Activated naive CD4-positive, alpha-beta T cell treated with anti-CD3 and anti-CD28 coated beads, Interleukin-2, amount 50 U/mL, for 16 hours (primary cell): ENCODE measurements at regions not wholly inside any gene's neighbourhood (a gene's known extent, or its start where the extent isn't known, plus 50 kb on each side); places are given as distances from the start of the nearest gene placed in this dataset.
A peak's percentile ranks its signal among the peaks of the same experiment; 100 is the strongest.
"Not testable (repeated sequence)": the region's sequence is repeated elsewhere in the genome, so short reads cannot be mapped to it uniquely, and the experiment has no call there.

ENCODE experiments used
- DNase-seq: peaks from one replicate; pipeline ENCODE4 v3.0.0-alpha.2; 2020

- no peak for DNase-seq
Measured at GRCh38 chr12:92417373-92417772, 271.7 kb upstream of the BTG1 start.

GRCh38 chr12:92416385-92416812 lies 270.8 kb upstream of the BTG1 start:
- no peak for DNase-seq

DNA sequence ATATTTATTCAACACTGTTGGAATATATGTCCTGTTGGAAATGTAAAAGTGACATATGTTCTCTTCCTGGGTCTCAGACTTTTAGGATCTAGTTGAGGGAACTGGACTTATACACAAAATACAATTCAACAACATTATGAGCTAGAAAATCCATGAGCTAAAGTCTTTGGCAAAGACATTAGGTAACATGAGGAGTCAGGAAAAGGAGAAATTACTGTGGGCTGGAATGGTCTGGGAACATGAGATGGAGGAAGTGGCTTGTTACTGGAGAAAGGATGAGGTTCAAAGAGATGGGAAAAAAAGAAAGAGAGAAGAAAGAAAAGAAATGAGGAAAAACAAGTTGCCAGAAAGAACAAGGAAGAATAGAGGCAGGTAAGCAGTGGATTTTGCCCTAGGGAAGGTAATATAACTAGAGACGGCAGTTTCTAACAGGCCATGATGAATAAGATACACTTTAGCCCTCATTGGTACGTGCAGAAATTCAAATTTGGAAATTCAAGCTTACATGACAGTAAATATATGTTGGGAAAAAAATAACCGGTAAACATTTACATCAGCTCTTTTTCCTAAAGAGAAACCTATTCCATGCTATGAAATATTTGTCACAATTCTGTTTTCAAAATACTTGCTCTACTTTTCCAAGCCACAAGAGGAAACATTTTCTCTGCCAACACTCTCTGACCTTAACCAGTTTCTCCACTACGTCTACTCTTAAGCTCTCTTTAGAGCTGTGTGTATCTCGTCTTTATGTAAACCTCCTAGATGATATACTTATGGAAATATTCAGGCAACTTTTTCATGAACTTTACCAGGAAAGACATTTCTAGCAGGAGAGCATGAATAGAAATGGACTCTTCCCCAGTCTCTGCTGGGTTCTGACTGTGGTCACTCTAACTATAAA lies 268.8 kb upstream of the BTG1 start:
- no peak for DNase-seq

GRCh38 chr12:92413286-92413685 lies 267.6 kb upstream of the BTG1 start:
- DNase-seq: no peak

- DNase-seq: no peak
Measured at GRCh38 chr12:92412856-92413255, 267.2 kb upstream of the BTG1 start.

DNA sequence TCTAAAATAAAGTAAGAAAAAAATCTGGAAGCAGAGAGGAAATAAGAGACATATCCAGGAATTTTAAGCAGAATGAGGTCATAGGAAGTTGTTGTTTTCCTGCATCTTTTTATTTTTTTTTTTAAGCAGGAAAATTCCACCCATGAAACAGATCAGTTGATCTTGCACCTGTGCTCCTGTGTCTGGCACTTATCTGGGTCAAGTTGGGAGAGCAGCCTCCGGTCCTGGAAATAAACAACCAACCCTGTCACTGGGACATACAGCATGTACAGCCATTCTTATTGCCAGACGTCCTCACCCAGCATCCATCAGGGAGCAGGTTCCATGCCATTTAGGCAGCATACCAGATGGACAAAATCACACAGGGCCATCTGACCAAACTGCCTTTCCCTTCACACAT lies 266.0 kb upstream of the BTG1 start:
- no peak for DNase-seq

DNA sequence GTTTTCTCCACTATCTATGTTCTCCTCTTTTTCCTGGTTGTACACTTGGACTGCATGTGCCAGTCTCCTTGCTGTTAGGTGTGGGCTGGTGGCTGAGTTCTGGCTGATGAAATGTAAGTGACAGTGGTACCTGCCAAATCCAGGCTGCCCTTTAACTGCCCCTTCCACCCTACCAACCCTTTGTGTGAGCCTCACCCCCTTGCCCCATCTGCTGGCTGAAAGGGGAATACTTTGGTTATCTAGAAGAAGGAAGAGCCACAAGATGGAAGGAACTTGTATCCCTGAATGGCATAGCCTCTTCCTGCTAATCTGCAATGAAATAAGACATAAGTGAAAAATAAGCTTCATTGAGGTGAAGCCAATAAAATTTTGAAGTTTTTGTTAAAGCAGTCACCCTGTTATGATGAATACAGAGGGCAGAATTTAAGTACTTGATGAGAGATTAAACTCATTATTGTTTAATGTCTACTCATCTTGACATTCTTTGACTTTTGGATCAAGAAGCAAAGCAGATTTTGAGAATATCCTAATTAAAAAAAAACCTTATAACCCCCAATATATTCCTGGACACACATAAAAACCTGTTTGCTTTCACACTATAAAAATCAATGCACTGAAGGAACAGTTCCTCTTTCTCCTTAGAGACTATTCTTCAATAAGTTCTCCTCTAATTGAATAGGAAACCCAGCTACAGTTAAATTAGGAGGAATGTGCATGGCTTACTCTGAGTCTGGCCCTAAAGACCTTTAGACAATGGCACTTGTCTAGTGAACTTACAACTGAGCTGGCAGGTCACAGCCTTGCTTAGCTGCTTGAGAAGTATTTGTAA lies 262.6 kb upstream of the BTG1 start:
- DNase-seq: peak; percentile 41

DNA sequence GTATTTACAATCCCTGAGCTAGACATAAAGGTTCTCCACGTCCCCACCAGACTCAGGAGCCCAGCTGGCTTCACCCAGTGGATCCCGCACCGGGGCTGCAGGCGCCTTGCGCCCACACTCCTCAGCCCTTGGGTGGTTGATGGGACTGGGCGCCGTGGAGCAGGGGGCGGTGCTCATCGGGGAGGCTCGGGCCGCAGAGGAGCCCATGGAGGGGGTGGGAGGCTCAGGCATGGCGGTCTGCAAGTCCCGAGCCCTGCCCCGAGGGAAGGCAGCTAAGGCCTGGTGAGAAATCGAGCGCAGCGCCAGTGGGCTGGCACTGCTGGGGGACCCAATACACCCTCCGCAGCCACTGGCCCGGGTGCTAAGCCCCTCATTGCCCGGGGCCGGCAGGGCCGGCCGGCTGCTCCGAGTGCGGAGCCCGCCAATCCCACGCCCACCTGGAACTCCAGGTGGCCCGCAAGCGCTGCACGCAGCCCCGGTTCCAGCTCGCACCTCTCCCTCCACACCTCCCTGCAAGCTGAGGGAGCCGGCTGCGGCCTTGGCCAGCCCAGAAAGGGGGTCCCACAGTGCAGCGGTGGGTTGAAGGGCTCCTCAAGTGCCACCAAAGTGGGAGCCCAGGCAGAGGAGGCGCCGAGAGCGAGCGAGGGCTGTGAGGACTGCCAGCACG lies 260.9 kb upstream of the BTG1 start:
- not testable (repeated sequence) for DNase-seq

DNA sequence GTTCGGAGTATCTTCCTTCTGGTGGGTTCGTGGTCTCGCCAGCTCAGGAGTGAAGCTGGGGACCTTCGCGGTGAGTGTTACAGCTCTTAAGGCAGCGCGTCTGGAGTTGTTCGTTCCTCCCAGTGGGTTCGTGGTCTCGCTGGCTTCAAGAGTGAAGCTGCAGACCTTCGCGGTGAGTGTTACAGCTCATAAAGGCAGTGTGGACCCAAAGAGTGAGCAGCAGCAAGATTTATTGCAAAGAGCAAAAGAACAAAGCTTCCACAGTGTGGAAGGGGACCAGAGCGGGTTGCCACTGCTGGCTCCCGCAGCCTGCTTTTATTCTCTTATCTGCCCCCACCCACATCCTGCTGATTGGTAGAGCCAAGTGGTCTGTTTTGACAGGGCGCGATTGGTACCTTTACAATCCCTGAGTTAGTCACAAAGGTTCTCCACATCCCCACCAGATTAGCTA lies 260.2 kb upstream of the BTG1 start:
- DNase-seq: peak; percentile 52

DNA sequence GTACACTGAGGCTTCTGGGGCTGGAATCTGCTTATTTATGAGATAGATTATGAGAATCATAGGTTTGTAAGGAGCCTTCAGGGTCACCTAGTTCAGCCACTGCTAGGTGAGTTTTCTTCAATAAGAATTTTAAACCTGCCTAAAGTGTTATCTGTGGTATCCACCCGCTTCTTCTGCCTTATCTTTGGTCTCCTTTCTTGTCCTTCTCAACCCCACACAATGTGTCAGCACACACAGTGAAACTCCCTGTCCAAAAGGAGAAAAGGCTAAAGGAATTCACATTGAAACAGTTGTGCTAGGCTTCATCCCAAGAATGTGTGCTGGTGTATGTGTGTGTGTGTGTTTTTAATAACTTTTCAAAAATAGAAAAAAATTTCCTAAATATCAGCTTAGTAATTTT lies 259.3 kb upstream of the BTG1 start:
- no peak for DNase-seq

DNA sequence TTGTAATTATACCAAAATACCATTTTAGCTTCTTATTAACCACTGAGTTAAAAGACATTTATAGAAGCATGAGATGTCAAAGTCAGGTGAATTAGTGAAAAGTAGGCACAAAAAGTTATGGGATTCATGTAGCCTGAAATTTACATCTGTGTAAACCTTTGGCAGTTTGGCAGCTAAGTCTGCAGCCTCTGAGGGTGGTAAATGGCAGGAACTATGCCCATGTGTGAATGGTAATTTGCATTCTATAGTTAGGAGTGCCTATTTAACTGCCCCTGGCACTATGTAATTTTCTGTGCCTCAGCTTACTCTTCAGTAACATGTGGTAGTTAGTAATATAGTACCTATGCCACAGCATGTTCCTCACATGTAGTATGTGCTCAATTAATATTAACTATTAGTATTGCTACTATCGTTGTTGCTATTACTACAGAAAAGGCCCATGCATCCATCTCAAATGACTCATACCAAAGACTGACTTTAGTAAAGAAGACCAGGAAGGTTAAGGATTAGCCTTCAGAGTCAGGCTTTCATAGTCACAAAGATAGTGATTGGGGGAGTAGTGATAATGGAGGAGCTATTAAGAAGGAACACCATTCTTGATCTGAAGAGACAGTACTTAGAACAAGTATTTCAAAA lies 258.7 kb upstream of the BTG1 start:
- no peak for DNase-seq

DNA sequence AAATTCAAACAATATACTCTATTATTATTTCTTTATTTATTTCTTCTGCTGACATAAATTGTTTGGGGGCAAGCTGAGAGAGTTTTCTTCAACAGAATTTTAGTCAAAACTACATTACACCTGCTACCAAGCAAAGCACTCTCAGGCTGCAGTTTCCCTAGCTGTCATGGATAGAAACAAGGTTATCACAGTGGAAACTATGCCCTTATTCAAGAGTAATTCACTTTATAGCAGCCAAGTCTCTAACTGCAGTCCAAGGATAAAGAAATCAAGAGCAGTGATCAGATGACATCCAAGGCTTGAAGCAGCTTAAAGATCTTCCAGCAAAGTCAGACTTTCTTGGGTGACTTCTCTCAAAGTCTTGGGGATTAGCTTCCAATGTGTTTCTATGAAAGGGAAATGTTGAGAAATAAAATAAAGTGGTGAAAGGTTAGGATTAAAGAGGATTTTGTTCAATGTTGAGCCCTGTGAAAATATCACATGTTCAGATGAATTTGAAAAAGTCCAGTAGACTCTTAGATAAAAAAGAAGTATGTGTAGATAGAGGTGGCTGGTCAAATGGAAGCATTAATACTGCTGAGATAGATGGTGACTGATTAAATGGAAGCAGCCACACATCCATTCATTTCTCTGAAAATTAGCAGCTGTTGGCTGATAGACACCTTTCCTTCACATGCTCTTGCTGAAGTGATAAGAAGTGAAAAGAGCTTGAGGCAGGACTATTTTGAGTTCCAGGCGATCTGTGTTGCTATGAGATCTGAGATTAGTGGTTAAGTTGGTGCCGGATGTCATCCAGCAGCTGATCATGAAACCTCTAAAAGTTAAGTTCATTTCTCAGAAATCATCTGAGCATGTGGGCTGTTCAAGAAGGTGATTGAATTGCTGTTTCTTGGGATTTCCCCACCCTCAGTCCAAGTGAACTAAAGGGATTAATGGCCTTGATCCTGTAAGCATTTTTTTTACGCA lies 257.8 kb upstream of the BTG1 start:
- peak; percentile 52 for DNase-seq

DNA sequence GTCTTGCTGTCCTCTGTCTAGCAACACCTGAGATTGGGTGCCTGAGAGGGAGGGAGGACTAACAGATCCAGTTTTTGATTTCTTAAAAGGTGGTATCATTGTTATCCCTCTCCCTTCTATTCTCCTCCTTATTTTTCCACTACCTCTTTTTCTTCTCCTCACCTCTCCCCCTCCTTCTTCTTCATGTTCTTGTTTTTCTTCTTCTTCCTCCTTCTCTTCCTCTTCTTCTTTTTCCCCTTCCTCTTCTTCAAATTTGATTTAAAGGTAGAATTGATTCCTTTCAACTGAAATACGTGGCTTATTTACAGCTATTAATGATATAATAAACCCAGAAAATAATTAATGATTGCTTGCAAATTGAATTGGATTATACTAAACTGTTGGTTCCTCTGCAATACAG lies 256.8 kb upstream of the BTG1 start:
- DNase-seq: no peak

DNA sequence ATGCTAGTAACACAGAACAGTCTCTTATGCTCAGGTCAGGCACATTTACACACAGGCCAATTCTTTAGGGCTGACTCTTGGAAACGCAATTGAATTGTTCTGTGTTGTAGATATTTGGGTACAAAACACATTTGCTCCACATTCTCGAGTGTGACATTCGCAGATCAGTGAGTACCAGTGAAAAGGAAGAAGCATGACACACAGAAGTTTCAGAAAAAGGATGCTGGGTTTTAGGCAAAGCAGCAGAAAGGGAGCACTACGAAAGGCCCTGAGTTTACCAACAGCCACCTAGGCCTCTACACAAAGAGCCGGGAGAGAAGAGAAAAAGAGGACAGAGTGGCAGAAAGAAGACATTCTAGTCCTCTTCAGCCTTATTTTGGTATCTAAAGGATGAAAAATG lies 254.4 kb upstream of the BTG1 start:
- DNase-seq: no peak

GRCh38 chr12:92398565-92399309 lies 253.1 kb upstream of the BTG1 start:
- no peak for DNase-seq

- no peak for DNase-seq
Measured at GRCh38 chr12:92396647-92397252, 251.1 kb upstream of the BTG1 start.

DNA sequence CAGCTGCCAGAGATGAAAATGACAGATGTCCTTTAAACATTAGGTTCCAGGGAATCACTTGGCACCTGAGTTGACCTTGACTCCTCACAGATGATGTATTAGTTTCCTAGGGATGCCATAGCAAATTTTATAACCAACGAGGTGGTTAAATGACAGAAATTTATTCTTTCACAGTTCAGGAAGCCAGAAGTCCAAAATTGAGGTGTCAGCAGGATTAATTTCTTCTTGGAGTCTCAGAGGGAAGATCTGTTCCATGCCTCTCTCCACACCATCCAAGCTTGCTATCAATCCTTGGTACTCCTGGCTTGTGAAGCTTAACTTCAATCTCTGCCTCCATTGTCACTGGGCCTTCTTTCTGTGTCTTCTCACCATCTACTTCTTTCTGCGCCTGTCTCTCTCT lies 249.7 kb upstream of the BTG1 start:
- DNase-seq: no peak

GRCh38 chr12:92394895-92395294 lies 249.2 kb upstream of the BTG1 start:
- no peak for DNase-seq

- DNase-seq: no peak
Measured at GRCh38 chr12:92393504-92393903, 247.9 kb upstream of the BTG1 start.

GRCh38 chr12:92391726-92392125 lies 246.1 kb upstream of the BTG1 start:
- peak; percentile 19 for DNase-seq
